Stimulated activated CD8-positive, alpha-beta memory T cell treated with anti-CD3 and anti-CD28 coated beads, Interleukin-2, amount 100 ng/mL, for 48 hours (primary cell): ENCODE measurements at regions not wholly inside any gene's neighbourhood (a gene's known extent, or its start where the extent isn't known, plus 50 kb on each side); places are given as distances from the start of the nearest gene placed in this dataset.

Experiments
- DNase-seq, 2 donors: peaks; one replicate each; pipeline ENCODE4 v3.0.0-alpha.2; 2020; ENCODE audit warnings: low read depth in 2 of 2

GRCh38 chr22:47290706-47291430 lies 528.4 kb downstream of the TBC1D22A start:
- no peak for DNase-seq

GRCh38 chr22:47289336-47289985 lies 527.0 kb downstream of the TBC1D22A start:
- no peak for DNase-seq

GRCh38 chr22:47288680-47289079 lies 526.2 kb downstream of the TBC1D22A start:
- no peak for DNase-seq

GRCh38 chr22:47287516-47287915 lies 525.1 kb downstream of the TBC1D22A start:
- DNase-seq = no peak

- no peak for DNase-seq
Measured at GRCh38 chr22:47286590-47286989, 524.1 kb downstream of the TBC1D22A start.

GRCh38 chr22:47285981-47286380 lies 523.5 kb downstream of the TBC1D22A start:
- DNase-seq = no peak

GRCh38 chr22:47284822-47285221 lies 522.4 kb downstream of the TBC1D22A start:
- no peak for DNase-seq

- no peak for DNase-seq
Measured at GRCh38 chr22:47284360-47284759, 521.9 kb downstream of the TBC1D22A start.

- DNase-seq = no peak
Measured at GRCh38 chr22:47283616-47284270, 521.3 kb downstream of the TBC1D22A start.

GRCh38 chr22:47282851-47283250 lies 520.4 kb downstream of the TBC1D22A start:
- no peak for DNase-seq

- no peak for DNase-seq
Measured at GRCh38 chr22:47282366-47282765, 519.9 kb downstream of the TBC1D22A start.

- no peak for DNase-seq
Measured at GRCh38 chr22:47281126-47282106, 519.0 kb downstream of the TBC1D22A start.

GRCh38 chr22:47280301-47280700 lies 517.9 kb downstream of the TBC1D22A start:
- no peak for DNase-seq

- DNase-seq = no peak
Measured at GRCh38 chr22:47279746-47280145, 517.3 kb downstream of the TBC1D22A start.

- DNase-seq = no peak
Measured at GRCh38 chr22:47279337-47279736, 516.9 kb downstream of the TBC1D22A start.

GRCh38 chr22:47278655-47279054 lies 516.2 kb downstream of the TBC1D22A start:
- DNase-seq = no peak

- no peak for DNase-seq
Measured at GRCh38 chr22:47277531-47277930, 515.1 kb downstream of the TBC1D22A start.

GRCh38 chr22:47276991-47277390 lies 514.5 kb downstream of the TBC1D22A start:
- no peak for DNase-seq

GRCh38 chr22:47276450-47276820 lies 514.0 kb downstream of the TBC1D22A start:
- DNase-seq = no peak

GRCh38 chr22:47275605-47276449 lies 513.4 kb downstream of the TBC1D22A start:
- no peak for DNase-seq

- DNase-seq = no peak
Measured at GRCh38 chr22:47274196-47274595, 511.7 kb downstream of the TBC1D22A start.
